ENCODE measurements at regions not wholly inside any gene's neighbourhood (a gene's known extent, or its start where the extent isn't known, plus 50 kb on each side); places are given as distances from the start of the nearest gene placed in this dataset.

DNA sequence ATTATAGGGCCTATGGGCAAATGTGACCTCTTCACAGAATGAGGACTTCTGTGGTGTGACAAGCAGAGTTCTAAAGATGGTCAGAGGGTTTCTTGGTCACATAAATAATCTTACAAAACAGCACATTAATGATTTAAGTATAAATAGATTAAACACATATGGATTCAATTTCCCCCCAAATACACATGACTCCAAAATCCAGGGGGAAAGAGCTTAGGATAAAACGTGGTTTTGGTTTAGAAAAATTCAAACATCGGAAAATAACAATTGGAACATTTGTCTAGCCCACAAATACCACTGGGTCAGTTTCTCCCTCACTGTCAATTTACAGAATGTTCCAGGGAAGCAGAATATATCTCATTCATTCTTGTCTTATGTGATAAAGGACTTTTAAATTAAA, 283.1 kb downstream of the COG6 start:
- no peak for DNase-seq (ENCODE audit: low read depth)

GRCh38 chr13:39941236-39941635, 285.8 kb downstream of the COG6 start:
- no peak for DNase-seq (ENCODE audit: low read depth)

GRCh38 chr13:39941911-39942551, 286.6 kb downstream of the COG6 start:
- DNase-seq (ENCODE audit: low read depth), result no peak

DNA sequence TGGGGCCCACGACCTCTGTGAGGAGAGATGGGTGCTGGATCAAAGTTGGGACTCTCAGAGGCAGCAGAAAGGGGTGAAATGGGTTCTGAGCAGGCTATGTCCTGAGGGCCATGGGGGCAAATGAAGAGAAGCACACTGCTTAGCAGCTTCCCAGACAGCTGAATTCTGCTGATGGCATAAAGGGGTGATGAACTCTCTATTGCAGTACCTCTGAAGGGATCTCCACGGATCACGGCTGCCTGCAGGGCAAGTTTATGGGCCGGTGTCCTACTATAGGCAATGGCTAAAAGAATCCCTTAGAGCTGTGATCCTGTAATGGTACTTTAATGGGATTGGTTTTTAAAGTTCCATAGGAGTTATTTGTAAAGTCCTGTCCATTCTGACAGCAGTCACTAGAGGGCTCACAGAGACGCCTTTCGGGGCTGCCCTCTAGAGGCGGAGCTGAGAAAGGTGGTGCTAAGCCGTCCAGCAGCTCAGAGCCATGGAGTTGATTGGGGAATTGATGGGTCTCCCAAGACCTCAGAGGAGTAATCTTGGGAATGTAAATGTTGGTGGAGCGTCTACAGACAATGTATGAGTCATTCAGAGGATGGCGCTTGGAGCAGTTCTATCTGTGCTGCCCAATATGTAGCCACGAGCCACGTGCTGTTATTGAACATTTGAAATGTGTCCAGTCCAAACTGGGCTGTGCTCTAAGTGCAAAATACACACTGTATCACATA, 287.3 kb downstream of the COG6 start:
- DNase-seq (ENCODE audit: low read depth), result peak; percentile 64

DNA sequence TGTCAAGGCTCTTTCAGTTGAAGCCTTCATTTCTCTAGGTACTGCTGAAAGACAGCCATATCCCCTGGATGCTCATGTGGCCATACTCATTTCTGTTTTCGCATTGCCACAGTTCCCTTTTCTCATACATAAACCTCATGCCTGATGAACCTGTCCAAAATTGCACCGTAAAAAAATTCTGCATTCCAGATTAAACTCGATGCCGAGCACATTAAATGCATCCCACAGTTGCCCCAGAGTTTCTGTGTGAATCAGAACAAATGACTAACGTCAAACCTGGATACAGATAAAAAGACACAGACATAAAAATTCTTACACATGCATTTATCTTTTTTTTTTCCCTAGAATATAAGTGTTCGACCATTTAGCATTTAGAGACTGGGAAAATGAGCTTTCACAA, 288.2 kb downstream of the COG6 start:
- DNase-seq (ENCODE audit: low read depth), result no peak

- DNase-seq (ENCODE audit: low read depth), result no peak
Measured at GRCh38 chr13:39945226-39945625, 289.8 kb downstream of the COG6 start.

- no peak for DNase-seq (ENCODE audit: low read depth)
Measured at GRCh38 chr13:39946769-39947168, 291.3 kb downstream of the COG6 start.

DNA sequence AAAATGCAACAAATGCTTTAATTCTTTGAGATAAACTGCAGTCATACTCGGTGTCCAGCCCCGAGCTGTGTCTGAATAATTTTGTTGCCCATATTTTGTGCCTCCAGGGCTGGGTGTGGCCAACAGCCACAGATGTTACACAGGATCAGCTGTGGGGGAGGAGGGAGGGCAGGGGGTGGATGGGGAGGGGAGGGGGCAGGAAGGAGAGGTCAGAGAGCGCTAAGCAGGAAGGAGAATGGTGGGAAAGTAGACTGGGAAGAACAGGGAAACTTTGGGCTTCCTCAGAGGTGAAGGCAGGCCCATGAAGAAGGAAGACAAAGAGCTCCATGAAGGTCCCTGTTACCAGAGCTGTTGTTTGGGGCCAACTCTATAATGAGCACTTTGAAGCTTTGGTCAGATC, 295.8 kb downstream of the COG6 start:
- no peak for DNase-seq (ENCODE audit: low read depth)

DNA sequence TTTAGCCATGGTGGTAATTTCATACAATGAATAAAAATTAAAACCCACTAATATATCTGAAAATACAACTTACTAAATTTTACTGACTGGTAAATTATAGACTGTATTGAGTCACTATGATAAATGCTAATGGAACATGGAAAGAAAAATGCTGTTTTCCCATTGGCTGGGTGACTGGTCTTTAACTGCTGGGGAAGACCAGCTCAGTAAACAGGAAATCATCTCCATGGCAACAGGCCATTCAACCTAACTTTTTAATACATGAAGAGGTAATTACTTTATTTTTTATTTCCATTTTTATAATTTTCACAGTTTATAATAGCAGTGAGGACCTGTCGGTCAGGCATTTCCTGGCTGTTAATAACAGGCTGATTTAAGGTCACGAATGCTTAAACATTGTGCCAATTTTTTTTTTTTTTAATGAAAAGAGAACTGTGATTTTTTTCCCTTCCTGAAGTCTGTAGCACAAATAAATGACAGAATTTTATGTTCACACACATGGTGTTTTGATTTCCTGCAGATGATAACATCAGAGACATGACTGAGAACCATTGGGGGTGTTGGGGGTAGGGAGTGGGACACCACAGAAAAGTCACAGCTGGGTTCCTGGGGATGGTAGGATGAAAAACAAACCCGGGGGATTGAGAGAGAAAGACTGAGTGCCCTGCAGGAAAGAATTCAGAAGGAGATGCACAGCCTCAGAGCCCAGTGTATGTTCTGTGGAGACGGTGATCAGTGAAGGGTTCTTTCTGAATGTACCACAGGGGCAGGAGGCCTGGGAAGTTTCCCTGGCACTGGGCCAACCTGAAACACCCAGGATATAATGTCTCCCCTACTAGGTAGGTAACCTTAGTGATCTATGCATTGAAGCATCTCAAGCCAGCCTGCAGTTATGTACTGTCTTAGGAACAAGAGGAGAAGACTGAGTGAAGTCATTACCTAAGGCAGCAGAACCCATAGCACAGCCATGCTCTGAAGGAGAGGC, 297.1 kb downstream of the COG6 start:
- DNase-seq (ENCODE audit: low read depth), result no peak

GRCh38 chr13:39954476-39954875, 299.0 kb downstream of the COG6 start:
- no peak for DNase-seq (ENCODE audit: low read depth)

- no peak for DNase-seq (ENCODE audit: low read depth)
Measured at GRCh38 chr13:39955560-39955959, 300.1 kb downstream of the COG6 start.

GRCh38 chr13:39956036-39956435, 300.6 kb downstream of the COG6 start:
- DNase-seq (ENCODE audit: low read depth), result no peak

GRCh38 chr13:39957868-39958677, 302.6 kb downstream of the COG6 start:
- no peak for DNase-seq (ENCODE audit: low read depth)

DNA sequence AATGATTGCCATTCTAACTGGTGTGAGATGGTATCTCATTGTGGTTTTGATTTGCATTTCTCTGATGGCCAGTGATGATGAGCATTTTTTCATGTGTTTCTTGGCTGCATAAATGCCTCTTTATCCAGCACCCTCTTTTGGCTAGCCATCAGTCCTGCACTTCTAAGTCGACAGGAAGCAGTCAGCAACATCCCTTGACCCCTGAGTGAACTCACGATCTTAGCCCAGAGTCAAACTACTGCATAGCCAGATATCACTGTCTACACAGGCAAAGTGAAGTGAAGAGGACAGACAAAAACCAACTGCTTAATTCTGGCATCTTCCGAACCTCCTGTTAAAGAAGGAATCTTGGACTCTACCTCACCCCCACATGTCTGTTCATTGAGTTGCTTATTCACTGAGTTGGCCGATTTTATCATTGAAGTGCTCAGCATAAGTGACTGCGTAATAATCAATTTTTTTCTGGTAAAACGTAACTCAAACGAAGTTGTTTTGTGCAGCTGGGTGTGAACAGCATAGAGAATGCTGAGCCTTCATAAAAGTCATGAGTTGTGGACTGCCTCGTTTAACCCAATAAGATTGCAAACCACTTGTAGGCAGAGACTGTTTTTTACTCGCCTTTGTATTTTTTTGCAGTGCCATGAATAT, 304.2 kb downstream of the COG6 start:
- no peak for DNase-seq (ENCODE audit: low read depth)

DNA sequence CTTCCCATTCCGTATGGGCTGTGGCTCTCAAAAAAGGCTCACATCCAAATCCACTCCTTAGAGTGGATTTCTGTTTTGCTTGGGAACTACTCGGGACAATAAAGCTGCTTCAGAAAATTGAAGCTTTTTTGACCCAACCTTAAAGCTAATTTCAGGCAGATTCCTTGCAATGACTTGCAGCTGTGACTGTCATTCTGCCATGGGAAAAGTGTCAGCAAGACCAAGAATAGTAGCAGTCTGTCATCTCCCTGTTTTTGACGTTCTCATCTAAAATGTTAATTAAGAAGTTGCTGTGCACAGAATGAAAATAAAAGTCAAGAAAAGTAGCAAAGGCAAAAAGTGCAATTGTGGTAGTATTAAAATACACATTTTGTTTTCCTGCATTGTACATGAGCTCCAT, 304.7 kb downstream of the COG6 start:
- DNase-seq (ENCODE audit: low read depth), result no peak

DNA sequence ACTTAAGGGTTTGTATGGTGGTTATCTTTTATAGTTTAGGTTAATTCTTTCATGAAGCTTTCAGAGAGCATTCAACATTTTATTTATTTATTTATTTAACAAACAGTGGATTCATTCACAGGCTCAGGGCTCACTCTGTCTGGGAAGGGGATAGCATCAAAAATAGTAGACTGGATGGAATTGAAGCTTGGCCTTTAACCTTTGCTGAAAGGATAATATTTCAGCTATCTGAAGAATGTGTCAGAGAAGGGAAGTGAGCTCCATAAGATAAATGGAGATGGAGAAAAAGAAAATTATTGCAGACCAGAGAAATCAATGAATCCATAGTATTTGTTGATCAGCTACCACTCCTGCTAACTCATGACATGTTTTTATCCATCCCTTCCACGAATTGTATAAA, 305.6 kb downstream of the COG6 start:
- DNase-seq (ENCODE audit: low read depth), result no peak

GRCh38 chr13:39963612-39964011, 308.1 kb downstream of the COG6 start:
- DNase-seq (ENCODE audit: low read depth), result no peak

GRCh38 chr13:39965309-39965708, 309.8 kb downstream of the COG6 start:
- DNase-seq (ENCODE audit: low read depth), result no peak

- DNase-seq (ENCODE audit: low read depth), result no peak
Measured at GRCh38 chr13:39967199-39967959, 311.9 kb downstream of the COG6 start.

DNA sequence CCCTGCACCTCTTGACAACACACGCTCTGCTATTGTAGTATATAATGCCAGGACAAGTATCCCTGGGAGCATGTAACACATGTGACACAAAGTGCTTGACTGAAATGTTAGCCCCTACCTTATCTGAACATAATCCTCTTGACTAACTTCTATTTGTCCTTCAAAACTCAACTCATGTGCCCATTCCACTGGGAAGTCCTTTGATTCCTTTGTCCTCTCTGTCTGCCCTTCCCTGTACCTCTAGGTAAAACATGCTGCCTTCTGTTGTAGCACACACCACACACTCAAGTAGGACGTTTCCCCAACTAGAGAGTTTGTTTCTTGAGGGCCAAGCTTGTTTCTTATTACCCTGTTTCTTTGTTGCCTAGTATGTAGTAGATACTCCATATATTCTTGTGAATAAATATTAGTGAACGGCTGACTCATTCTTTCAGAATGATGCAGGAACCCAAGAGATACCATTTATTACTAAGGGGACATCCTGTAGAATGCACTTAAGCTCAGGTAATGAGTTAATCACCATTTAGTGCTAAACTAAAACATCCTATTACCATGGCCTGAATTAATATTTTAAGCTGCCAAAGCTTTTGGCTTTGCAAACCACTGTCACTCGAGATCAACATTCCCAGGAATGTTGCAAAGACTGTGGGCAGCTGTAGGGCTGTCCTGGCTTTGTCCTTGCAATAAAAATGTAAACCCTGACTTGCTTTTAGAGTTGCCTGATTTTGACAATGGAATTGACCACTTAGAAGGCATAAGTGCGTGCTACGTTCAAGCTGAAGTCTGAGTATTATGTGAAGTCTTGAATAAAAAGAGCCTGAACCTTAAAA, 313.4 kb downstream of the COG6 start:
- DNase-seq (ENCODE audit: low read depth), result no peak

Data from activated T-cell treated with anti-CD3 and anti-CD28 coated beads for 1 hour (primary cell).